Esophagus muscularis mucosa (tissue), 4 donors: ENCODE measurements at regions not wholly inside any gene's neighbourhood (a gene's known extent, or its start where the extent isn't known, plus 50 kb on each side); places are given as distances from the start of the nearest gene placed in this dataset.

ENCODE experiments used
- CTCF ChIP-seq, 3 experiments: fragments of 200-600 bp in 2 of 3; fragments of 450-650 bp in 1 of 3; sonication (generic) in 2 of 3; IDR thresholded peaks; one replicate each; pipeline ENCODE4 v1.5.1; 2017 to 2019; ENCODE audit warnings: antibody characterized with exemption in 3 of 3, mild to moderate bottlenecking in 2 of 3, moderate library complexity in 1 of 3
- EP300 ChIP-seq: sonication (generic); formaldehyde crosslinking; IDR thresholded peaks from one replicate; pipeline ENCODE4 v1.6.1; 2017; ENCODE audit warnings: antibody characterized with exemption
- POLR2A ChIP-seq: fragments of 450-650 bp; IDR thresholded peaks from one replicate; pipeline ENCODE4 v1.6.1; 2017; ENCODE audit warnings: antibody characterized with exemption, moderate library complexity, mild to moderate bottlenecking, low read depth

DNA sequence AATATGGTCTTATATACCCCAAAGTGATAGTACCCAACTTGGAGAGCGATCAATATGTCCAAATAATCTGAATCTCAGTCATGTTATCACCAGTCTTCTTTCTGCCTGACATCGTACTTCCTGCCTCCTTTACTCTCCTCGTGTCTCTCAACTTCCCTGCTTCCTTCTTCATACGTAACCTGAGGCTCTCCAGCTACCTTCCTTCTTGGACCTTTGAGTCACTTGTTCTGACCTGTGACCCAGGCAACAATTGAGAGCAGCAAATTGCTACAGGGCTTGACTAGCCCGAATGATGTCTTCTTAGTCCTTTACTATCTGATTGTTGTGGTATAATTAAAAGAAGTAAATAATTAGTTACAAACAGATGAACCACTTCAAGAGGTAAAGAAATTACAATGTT lies 145.9 kb upstream of the MBNL1 start:
- TF ChIP-seq POLR2A, result no peak
- TF ChIP-seq CTCF (IDR thresholded peaks at IDR 0.05), result no peak
- no peak for TF ChIP-seq EP300
